ENCODE measurements at regions not wholly inside any gene's neighbourhood (a gene's known extent, or its start where the extent isn't known, plus 50 kb on each side); places are given as distances from the start of the nearest gene placed in this dataset.

DNA sequence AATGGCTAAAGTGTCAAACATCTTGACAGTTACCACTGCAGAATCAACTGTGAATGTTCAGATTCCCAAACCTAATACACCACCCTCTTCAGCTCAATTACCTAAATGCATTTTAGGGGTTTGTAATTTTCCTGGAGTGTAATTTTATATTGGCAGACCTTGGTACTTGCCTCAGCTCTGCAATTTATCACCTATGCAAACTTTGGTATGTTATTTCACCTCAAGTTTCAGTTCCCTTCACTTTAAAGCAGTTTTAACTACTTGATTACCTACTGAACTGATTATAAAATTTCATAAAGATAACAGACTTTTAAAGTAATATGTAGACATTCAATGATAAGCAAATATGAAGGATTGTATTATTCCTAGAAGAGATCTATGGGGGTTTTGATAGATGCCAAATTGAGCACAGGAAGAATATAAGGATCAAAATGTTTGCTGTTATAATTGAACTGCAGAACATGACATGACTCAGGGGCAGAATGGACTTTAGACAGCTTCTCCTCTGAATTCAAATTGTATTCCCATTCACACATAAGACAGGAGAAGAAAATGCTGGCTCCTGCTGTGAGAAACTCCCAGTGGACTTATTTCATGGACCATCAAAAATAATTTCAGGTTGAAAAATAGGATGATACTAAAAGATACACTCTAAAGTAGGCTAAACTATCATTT, 491.5 kb upstream of the LUZP2 start:
- no peak for DNase-seq (ENCODE audit: low spot score)

DNA sequence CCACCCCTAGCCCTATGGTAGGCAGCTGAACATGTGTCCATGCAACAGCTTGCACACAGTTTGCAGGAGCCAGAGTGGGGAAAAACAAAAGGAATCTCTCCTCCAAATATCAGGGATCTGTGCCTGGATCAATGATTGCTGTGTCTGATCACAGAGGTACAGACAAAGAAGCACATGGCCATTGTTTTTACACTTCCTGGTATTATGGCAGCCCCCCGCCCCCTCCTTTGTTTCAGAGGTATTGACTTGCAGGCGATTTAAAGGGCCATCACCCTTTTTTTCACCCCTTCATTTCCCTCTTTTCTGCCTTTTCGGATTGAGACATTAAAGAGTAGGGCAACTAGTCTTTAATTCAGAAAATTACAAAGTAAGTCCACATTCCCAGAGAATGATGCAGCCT, 453.0 kb upstream of the LUZP2 start:
- no peak for DNase-seq (ENCODE audit: low spot score)

DNA sequence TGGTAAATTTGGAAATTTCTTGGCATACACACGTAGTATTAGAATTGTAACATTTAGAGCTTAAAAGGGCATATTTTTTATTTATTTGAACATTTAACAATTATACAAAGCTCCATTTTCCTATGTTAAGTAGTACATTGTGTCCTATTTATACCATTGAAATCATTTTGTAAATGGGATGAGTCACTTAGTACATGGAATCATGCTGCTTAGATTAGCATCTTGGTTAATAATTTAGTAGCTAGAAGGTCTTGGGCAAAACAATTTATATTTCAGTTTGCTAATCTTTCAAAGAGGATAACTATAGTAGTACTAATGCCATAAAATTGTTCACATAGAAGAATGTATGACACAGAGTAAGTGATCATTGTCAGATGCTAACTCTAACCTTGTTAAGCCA, 450.1 kb upstream of the LUZP2 start:
- DNase-seq (ENCODE audit: low spot score) = no peak

DNA sequence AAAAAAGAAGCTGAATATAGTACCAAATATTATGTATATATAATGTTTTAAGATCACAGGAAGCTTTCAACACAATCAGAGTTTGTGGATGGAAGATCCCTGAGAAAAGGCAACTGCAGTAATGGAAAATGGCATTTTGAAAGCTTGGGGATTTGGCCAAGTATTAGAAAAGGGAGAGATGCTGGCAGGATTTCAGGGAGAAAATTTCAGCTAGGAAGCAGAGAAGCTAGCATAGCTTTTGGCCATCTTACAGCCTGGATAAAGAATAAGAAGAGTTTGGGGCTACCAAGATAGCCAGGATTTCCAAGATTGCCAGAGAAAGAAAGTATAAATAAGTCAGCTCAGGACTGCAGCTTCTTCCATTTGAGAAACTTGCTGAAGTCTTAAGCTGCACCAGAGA, 440.8 kb upstream of the LUZP2 start:
- DNase-seq (ENCODE audit: low spot score) = no peak

DNA sequence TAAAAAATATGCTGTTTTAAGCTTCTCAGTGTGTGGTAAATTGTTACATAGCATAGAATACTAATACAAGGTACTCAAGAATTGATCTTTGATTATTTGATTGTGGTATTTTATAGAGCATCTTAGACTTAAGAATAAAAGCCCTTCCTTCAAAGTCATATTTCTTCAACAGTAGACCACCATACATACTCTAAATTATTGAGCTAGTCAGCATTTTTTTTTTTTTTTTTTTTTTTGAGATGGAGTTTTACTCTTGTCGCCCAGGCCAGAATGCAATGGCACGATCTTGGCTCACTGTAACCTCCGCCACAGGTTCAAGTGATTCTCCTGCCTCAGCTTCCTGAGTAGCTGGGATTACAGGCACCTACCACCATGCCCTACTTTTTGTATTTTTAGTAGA, 436.7 kb upstream of the LUZP2 start:
- no peak for DNase-seq (ENCODE audit: low spot score)

DNA sequence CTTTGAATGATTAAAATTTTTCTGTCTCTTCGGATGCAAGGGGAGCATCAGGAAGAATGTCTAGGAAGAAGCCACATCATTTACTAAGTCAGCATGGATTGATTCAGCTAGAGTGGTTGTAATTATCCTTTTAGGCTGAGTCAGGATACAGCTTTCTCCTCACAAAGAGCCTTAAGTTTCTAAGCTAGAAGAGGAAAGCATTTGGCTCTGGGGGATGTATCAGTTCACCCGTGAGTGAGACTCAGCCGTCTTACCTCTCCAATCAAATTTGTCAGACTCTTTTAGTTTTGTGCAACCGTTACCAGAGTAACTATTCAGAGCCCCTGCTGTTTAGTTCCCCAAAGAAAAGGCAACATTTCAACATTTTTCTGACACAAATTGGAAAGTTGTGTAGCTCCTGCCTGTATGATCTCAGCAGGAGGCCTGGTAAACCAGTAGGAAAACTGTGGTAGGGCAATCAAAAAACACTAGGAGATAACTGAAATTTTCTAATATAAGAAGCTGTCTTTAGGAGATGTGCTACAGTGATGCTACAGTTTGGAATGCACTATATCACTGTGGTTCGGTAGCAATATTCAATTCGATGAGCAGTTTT, 432.4 kb upstream of the LUZP2 start:
- no peak for DNase-seq (ENCODE audit: low spot score)

DNA sequence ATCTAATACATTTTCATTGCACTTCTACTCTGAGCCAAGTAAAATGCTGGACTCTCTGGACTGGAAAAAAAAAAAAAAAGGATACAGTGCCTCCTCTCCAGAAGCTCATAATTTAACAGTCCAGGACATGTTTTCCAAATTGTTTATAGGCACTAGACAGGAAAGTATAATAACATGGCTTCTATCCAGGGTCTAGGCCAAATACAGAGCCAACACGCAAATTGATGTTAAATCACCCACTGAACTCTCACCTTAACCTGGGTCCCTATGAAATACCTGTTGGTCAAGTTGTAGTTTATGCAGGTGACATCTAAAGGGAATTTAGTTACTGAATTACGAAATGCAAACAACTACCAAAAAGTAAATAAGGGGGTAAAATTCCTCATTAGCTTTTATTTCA, 428.7 kb upstream of the LUZP2 start:
- peak; percentile 58 for DNase-seq (ENCODE audit: low spot score)

DNA sequence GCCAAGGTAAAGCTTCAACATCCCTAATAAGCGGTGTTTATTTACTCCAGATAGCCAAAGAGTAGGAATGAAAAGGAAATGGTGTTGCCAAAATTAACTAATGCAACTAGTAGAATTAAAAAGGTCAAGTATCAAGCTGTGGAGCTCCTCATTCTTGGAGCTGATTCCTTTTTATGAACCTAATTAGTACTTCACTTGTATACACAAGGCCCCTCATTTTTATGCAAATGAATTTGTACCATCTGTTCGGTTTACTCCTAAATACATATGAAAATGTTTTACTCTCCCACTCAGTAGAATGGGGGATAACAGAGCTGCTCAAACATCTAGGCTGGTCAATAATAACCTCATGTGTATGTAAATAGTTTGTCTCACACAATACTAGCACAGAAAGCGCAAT, 426.4 kb upstream of the LUZP2 start:
- DNase-seq (ENCODE audit: low spot score) = no peak

DNA sequence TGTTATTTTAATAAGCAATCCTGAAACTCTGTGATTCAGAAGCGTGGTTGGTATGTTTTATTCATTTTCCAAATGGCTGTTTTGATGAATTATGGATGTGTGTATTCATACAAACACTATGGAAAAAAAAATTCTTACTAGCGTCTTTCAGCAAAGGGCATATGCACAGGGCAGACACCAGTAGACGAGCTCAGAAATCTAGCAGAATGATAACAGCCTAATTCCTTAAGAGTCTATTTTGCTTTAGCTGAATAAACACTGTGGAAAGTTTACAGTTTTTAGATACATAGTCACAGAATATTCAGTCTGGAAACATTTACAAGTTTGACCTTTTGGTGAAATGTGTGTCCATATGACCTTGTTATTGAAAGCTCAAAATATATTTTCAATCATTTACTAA, 418.8 kb upstream of the LUZP2 start:
- DNase-seq (ENCODE audit: low spot score) = no peak

DNA sequence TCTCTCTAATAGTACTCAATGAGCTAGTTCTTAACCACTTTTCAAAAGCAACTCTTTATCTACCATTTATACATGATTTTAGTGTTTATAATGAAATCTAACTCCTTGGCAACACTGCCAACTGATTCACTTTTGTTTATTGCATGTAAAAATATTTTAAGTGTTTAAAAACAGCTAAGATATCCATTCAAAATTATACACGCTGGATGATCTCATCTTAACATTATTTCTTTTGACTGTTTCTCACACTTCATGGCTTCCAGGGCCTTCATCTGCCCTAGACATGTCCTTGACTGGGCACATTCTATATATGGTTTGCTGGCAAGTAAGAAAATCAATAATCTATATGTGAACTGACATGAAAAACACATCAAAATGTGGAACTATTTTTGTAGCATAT, 414.6 kb upstream of the LUZP2 start:
- no peak for DNase-seq (ENCODE audit: low spot score)

DNA sequence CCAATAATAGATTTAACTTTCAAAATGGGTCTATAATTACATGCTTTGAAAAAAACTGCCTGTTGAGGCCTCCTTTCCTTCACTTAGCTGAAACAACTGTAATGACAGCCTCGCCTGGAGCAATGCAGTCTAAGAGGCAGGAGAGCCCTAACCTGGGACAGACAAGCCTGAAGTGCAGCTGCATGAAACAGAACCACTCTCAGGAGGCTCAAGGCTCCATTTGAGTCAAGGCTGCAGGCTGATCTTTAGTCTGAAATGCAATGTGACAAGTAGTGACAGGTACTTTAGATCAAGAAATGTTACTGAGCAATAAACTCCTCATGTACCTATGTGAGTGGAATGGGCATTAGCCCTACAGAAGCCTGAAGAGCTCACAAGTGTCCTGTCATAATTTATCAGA, 414.0 kb upstream of the LUZP2 start:
- no peak for DNase-seq (ENCODE audit: low spot score)

DNA sequence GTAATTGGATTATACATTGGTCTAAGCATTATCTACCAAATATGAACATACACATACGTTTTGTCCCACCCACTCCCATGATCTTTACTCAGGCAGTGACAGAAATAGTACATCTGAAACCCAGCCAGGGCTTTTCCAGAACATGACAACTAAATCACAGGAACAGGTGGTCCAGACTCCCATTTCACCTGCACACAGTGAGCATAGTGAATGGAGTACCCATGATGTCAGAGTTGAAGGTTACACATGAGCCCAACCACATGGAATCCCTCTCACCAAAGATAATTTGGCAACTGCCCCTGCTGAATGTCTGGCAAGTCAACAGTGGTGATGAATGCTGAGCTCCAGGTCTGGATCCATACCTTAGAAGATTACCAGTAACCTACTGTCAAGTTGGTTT, 411.9 kb upstream of the LUZP2 start:
- no peak for DNase-seq (ENCODE audit: low spot score)

DNA sequence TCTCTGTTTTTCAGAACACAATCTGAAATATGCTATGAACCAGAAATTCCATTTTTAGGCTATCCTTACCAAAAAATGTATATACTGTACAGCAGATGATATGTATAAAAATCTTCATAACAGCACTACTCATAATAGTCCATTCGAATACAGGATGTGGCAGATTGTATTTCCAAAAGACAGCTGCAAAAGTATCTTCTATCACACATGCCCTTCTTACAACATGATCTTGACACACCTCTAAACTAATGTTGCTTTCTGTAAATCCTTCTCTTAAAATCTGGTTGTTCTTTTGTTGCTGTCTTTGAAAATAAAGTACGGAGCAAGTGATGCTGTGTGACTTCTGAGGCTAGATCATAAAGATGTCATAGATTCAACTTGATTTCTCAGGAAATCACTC, 409.9 kb upstream of the LUZP2 start:
- DNase-seq (ENCODE audit: low spot score) = no peak

DNA sequence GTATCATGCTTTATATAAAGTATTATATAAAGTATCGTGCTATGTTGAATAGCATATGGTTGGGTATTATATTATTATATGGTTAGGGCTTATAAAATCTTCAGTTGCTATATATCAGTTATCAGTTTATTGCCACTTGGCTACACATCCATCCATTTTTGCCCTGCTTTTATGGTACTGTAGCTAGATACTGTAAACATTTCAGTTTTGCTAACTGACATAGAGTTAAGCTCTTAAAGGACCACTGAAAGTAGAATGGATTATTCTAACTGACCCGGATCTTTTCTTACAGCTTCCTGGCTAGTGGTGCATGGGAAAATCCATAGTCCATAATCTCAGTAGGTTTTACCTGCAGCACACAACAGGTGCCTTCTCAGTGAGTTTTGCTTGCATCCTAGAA, 405.3 kb upstream of the LUZP2 start:
- no peak for DNase-seq (ENCODE audit: low spot score)

DNA sequence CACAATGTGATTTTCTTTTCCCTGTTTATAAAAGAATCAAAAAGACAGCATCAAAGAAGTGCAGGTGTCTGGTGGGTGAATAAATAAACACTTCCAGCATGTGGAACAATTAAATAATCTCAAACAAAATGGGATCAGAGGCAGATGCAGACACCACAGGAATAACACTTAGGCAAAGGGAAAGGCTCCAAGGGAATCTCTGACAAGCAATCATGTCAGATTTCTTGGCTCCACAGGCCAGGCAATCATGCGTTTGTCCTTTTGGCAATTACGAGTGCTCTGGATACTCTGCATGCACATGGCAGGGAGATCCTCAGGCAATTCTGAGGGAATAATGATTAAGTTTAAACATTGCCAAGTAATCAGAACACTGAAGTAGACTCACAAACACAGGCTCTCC, 403.5 kb upstream of the LUZP2 start:
- no peak for DNase-seq (ENCODE audit: low spot score)

DNA sequence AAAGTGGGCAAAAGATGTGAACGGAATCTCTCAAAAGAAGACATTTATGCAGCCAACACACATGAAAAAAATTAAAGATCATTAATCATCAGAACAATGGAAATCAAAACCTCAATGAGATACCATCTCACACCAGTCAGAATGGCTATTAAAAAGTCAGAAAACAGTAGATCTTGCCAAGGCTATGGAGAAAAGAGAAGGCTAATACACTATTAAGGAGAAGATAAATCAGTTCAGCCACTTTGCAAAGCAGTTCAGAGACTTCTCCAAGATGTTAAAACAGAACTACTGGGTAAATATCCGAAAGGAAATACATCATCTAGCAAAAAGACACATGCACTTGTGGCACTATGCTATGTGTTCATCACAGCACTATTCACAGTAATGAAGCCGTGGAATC, 388.2 kb upstream of the LUZP2 start:
- DNase-seq (ENCODE audit: low spot score) = no peak

DNA sequence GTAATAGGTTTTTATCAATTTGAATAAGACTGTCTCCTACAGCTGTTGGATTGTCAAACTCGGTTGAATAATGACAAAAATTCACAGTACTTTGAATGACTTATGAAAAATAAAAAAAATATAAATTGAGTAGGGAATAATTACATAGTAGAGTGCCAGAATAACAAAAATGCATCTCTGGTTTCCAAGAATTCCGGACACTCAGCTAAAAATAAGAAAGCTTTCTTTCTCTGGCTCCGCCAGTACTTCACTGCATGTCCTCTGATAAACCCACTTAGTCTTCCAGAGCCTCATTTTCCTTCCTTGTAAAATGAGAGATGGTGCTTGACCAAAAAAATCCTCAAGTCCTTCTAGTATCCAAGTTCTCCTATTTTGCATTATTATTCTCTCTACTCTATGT, 374.6 kb upstream of the LUZP2 start:
- no peak for DNase-seq (ENCODE audit: low spot score)

DNA sequence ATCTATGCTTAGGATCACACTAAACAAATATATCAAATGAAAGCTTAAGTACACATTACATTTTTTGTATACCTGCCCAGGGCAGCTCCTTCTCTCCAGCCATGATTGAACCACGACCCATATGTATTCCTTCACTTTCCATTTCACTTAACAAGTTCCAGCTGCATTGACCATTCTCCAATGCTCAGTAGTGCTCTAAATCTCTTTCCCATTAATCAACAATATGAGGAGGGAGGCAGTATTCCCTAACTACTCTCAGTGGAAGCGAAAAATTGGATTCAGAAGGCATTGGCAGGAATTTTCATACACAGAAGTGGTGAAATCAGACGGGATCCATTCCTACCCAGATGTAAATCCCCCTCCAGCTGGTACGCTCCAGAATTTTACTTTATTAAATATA, 372.0 kb upstream of the LUZP2 start:
- no peak for DNase-seq (ENCODE audit: low spot score)

DNA sequence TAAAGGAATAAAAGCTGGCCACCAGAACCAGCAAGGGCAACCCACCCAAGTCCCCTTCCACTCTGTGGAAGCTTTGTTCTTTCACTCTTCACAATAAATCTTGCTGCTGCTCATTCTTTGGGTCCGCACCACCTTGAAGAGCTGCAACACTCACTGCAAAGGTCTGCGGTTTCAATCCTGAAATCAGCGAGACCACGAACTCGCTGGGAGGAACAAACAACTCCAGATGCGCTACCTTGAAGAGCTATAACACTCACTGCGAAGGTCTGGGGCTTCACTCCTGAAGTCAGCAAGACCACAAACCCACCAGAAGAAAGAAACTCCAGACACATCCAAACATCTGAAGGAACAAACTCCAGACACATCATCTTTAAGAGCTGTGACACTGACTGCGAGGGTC, 365.2 kb upstream of the LUZP2 start:
- no peak for DNase-seq (ENCODE audit: low spot score)

DNA sequence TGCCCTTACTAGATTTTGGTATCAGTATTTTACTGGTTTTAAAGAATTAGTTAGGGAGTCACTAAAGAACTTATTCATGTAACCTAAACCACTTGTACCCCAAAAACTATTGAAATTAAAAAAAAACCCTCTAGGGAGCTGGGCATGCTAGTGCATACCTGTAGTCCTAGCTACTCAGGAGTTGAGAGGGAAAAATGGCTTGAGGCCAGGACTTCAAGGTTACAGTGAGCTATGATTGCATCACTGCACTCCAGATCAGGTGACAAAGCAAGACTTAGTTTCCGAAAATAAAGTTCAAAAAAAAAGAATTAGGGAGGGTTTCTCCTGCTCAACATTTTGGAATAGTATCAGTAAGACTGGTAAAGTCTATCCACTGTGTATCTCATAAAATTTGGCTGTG, 364.4 kb upstream of the LUZP2 start:
- no peak for DNase-seq (ENCODE audit: low spot score)

DNA sequence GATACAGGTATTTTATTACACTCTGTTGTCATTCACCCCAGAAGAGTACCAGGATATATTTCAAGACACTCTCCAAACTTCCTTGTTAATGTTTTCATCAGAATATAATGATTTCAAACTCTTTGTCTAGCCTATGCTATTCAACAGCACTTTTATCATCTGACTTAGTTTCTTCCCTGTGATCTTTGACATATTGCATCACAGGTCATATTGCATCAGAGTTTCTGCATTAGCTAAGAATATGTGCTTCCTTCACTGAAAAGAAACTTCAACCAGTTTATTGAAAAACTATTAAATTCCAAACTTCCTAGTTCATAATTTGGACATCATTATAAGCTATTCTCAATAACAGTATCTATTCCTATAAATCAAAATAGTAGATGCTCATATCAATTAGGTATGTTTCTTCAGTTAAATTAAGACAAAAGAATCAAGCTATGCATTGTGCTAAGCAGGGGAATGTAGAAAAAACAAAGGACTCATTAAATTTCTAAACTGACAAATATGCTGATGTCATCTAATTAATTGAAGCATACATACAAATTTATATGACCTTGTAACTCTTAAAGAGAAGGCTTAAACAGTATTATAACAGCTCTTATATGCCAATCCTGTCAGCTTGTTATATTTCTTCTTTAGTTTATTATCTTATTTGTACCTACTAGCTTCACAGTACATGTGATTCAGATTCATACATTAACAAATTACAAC, 361.8 kb upstream of the LUZP2 start:
- no peak for DNase-seq (ENCODE audit: low spot score)

DNA sequence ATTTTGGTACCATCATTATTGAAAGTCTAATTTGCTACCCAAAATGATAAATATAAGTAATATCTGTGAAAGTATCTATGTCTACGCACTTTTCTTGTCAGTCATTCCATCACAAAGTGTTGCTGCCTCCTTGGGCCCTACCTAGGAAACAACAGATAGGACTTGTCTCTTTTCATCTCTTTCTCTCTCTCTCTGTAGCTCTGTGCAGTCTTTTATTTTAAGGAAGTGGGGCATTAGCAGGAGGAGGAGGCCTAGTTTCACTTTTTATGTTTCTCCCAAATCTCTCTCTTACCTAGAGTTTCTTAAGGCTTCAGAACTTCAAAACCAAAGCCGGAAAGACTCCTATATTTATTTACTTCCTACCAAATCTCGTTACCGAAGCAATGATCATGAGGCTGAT, 354.8 kb upstream of the LUZP2 start:
- no peak for DNase-seq (ENCODE audit: low spot score)

DNA sequence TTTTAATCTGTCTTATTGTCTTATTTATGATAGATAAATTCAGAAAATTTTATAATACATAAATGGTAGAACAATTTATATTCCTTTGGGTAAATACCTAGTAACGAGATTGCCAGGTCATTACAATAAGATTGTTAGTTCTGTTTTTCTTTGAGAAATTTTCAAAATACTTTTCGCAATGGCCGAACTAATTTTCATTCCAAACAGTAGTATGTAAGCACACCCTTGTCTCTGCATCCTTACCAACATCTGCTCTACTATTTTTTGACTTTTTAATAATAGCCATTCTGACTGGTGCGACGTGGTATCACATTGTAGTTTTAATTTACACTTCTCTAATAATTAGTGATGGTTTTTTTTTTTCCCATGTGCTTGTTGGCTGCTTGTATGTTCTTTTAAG, 351.4 kb upstream of the LUZP2 start:
- DNase-seq (ENCODE audit: low spot score) = no peak
